Peyer's patch (tissue), 4 donors: ENCODE measurements at regions not wholly inside any gene's neighbourhood (a gene's known extent, or its start where the extent isn't known, plus 50 kb on each side); places are given as distances from the start of the nearest gene placed in this dataset.

Experiments
- POLR2A ChIP-seq, 2 donors: fragments of 450-650 bp; IDR thresholded peaks; one replicate each; pipeline ENCODE4 v1.5.1; 2017; ENCODE audit warnings: antibody characterized with exemption in 2 of 2, mild to moderate bottlenecking in 2 of 2, moderate library complexity in 2 of 2
- TF ChIP-seq, protein P1 (sequence below), 6 experiments: fragments of 450-650 bp in 4 of 6; fragments of 200-600 bp in 2 of 6; sonication (generic) in 1 of 6; IDR thresholded peaks; one replicate each; pipeline ENCODE4 v1.5.1; 2017 to 2019; ENCODE audit warnings: antibody characterized with exemption in 6 of 6, mild to moderate bottlenecking in 3 of 6, moderate library complexity in 1 of 6

- TF ChIP-seq, protein P1, sequence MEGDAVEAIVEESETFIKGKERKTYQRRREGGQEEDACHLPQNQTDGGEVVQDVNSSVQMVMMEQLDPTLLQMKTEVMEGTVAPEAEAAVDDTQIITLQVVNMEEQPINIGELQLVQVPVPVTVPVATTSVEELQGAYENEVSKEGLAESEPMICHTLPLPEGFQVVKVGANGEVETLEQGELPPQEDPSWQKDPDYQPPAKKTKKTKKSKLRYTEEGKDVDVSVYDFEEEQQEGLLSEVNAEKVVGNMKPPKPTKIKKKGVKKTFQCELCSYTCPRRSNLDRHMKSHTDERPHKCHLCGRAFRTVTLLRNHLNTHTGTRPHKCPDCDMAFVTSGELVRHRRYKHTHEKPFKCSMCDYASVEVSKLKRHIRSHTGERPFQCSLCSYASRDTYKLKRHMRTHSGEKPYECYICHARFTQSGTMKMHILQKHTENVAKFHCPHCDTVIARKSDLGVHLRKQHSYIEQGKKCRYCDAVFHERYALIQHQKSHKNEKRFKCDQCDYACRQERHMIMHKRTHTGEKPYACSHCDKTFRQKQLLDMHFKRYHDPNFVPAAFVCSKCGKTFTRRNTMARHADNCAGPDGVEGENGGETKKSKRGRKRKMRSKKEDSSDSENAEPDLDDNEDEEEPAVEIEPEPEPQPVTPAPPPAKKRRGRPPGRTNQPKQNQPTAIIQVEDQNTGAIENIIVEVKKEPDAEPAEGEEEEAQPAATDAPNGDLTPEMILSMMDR (IDR thresholded peaks at IDR 0.05): no peak
- no peak for TF ChIP-seq POLR2A (IDR thresholded peaks at IDR 0.05)
Observed at GRCh38 chr16:14377326-14377725, 252.7 kb downstream of the PARN start.
